ENCODE measurements at regions not wholly inside any gene's neighbourhood (a gene's known extent, or its start where the extent isn't known, plus 50 kb on each side); places are given as distances from the start of the nearest gene placed in this dataset.

DNA sequence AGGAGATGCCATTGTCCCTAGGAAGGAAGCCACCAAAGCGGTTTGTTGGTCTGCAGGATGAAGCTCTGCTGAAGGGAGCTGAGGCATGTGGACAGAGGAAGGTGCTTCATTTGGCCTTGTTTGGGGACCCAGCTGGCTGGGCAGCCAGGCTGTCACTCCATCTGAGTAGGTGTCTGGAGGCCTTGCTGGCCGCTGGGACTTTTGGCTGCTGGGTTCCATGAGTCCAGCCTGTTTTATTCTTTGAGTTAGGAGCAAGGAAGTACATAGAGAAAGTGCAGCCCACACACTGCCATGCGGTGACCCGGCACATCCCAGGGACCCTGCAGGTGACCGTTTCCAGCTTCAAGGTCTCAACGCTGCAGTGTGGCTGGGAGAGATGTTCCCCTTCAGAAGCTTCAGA, 251.2 kb upstream of the IRX4 start:
- TF ChIP-seq POLR2A (IDR thresholded peaks at IDR 0.05) (no peak), POLR2AphosphoS5 (IDR thresholded peaks at IDR 0.05) (no peak)
